NCI-H1694 treated with DMSO at 0.1 percent for 48 hours (cell line): ENCODE measurements at regions not wholly inside any gene's neighbourhood (a gene's known extent, or its start where the extent isn't known, plus 50 kb on each side); places are given as distances from the start of the nearest gene placed in this dataset.

Experiments used
- DNase-seq: peaks from one replicate; lab custom pipeline; 2025; lab: John Stamatoyannopoulos, UW

GRCh38 chr7:30212701-30213111 is 71.7 kb upstream of the ZNRF2 start:
- DNase-seq = peak; percentile 56

GRCh38 chr7:30213637-30214036 is 70.8 kb upstream of the ZNRF2 start:
- DNase-seq = no peak

- no peak for DNase-seq
Observed at GRCh38 chr7:30214651-30215137, 69.7 kb upstream of the ZNRF2 start.

- no peak for DNase-seq
Observed at GRCh38 chr7:30221764-30222163, 62.6 kb upstream of the ZNRF2 start.

GRCh38 chr7:30222515-30223215 is 61.7 kb upstream of the ZNRF2 start:
- DNase-seq = no peak

GRCh38 chr7:30223896-30224295 is 60.5 kb upstream of the ZNRF2 start:
- no peak for DNase-seq

GRCh38 chr7:30224511-30225062 is 59.8 kb upstream of the ZNRF2 start:
- no peak for DNase-seq

- DNase-seq = peak; percentile 88
Observed at GRCh38 chr7:30225863-30226613, 58.4 kb upstream of the ZNRF2 start.

GRCh38 chr7:30226614-30227268 is 57.7 kb upstream of the ZNRF2 start:
- DNase-seq = peak; percentile 72

- DNase-seq = no peak
Observed at GRCh38 chr7:30231271-30231670, 53.1 kb upstream of the ZNRF2 start.

- no peak for DNase-seq
Observed at GRCh38 chr7:30232391-30232790, 52.0 kb upstream of the ZNRF2 start.
